ENCODE measurements at regions not wholly inside any gene's neighbourhood (a gene's known extent, or its start where the extent isn't known, plus 50 kb on each side); places are given as distances from the start of the nearest gene placed in this dataset.

DNA sequence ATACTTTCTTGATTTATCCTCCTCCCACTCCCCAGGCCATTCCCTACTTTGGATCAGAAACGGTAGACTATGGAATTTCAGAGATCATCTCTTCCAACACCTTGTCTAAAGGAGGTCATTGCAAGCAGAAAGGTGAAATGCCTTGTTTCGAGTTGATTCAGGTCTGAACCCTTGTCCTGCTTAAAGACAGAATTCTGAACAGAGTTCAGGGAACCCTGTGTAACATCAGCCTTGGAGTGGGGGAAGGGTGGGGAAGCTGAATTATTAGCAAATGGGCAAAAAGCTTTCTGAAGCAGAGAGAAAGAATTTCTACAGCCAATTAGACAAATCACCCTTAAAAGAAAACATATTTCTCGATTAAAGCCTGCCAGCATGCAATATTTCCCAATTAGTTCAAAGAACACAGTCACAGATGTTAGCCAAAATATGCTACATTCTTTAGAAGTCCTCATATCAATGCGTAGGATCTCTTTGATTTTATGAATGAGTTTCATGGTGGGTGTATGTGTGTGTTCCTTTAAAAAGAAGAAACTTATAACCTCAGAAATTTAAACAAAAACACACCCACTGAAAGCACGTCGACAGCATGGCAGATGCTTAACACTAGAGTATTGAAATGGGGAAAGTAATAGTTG, 353.1 kb downstream of the RND3 start:
- H3K27ac Mint-ChIP-seq = no peak overlapping the region

DNA sequence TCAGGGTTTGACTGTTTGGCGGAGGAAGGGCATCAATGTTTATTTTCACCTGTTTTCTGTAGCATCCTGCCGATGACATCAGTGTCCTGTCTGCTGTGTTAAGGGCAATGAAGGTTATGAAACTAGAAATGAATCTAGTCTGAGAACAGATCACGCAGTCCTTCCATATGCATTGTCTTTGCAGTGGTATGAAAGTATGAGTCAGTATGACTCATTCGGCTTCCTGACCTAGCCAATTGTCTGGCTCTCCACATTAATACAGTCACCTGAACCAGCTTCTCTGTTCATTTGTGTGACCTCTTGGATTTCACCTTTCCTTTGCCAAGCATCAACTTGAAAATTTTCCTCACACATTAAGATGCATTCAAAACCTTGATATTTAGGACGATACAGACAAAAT, 353.8 kb downstream of the RND3 start:
- DNase-seq (ENCODE audit: low spot score, unreplicated experiment) = no peak
- H3K36me3 Mint-ChIP-seq (ENCODE audit: insufficient read depth) = no peaks in the 10 kb centered on the region
- H3K4me3 Mint-ChIP-seq (ENCODE audit: low read depth) = no peak overlapping the region
- TF ChIP-seq, protein P1, sequence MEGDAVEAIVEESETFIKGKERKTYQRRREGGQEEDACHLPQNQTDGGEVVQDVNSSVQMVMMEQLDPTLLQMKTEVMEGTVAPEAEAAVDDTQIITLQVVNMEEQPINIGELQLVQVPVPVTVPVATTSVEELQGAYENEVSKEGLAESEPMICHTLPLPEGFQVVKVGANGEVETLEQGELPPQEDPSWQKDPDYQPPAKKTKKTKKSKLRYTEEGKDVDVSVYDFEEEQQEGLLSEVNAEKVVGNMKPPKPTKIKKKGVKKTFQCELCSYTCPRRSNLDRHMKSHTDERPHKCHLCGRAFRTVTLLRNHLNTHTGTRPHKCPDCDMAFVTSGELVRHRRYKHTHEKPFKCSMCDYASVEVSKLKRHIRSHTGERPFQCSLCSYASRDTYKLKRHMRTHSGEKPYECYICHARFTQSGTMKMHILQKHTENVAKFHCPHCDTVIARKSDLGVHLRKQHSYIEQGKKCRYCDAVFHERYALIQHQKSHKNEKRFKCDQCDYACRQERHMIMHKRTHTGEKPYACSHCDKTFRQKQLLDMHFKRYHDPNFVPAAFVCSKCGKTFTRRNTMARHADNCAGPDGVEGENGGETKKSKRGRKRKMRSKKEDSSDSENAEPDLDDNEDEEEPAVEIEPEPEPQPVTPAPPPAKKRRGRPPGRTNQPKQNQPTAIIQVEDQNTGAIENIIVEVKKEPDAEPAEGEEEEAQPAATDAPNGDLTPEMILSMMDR (IDR thresholded peaks at IDR 0.05; ENCODE audit: unreplicated experiment) = no peak
- peaks cover 7% of the 10 kb centered on the region for H3K27me3 Mint-ChIP-seq
- peaks cover 10% of the 10 kb centered on the region for H3K4me1 Mint-ChIP-seq (ENCODE audit: low read depth)
- H3K9me3 Mint-ChIP-seq (ENCODE audit: low read depth) = peaks cover 2% of the 10 kb centered on the region
- no peak overlapping the region for H3K27ac Mint-ChIP-seq

More for the DNA sequence above, 353.1 kb downstream of the RND3 start:
- H3K36me3 Mint-ChIP-seq (ENCODE audit: insufficient read depth) = no peaks in the 10 kb centered on the region
- no peak overlapping the region for H3K4me3 Mint-ChIP-seq (ENCODE audit: low read depth)
- H3K4me1 Mint-ChIP-seq (ENCODE audit: low read depth) = peaks cover 10% of the 10 kb centered on the region
- no peak for DNase-seq (ENCODE audit: low spot score, unreplicated experiment)
- H3K27me3 Mint-ChIP-seq = peaks cover 7% of the 10 kb centered on the region
- H3K9me3 Mint-ChIP-seq (ENCODE audit: low read depth) = no peaks in the 10 kb centered on the region
- TF ChIP-seq, protein P1 (IDR thresholded peaks at IDR 0.05; ENCODE audit: unreplicated experiment) = no peak

DNA sequence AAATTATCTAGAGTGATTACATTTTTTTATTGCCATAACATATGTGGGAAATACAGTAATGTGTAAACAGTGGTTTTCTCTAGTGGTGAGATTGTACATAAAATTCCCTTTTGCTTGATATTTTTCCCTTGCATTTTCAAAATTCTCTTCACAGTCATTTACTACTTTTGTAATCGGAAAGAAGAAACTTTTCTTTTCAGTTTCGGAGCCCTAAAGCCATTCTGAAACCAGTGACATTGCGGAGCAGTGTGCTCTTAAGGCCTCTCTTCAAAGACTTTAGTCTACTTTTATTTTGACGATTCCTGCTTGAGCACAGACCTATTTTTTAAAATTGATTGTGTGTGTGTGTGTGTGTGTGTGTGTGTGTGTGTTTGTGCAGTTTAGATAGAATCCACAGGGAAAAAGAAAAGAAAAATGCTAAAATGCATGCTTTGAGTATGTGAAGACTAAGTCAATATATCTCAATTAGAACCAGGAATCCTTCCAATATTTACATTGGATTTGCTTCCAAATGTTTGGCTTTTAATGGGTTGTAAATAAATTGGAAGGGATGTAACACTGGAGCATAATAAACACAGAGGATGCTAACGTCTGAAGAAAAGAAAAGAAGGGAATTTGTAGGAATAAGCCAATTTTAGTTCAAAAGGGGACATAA, 357.4 kb downstream of the RND3 start:
- H3K4me3 Mint-ChIP-seq (ENCODE audit: low read depth) = no peak overlapping the region
- DNase-seq (ENCODE audit: low spot score, unreplicated experiment) = no peak
- peaks cover 8% of the 10 kb centered on the region for H3K9me3 Mint-ChIP-seq (ENCODE audit: low read depth)
- H3K27me3 Mint-ChIP-seq = no peaks in the 10 kb centered on the region
- TF ChIP-seq, protein P1 (IDR thresholded peaks at IDR 0.05; ENCODE audit: unreplicated experiment) = no peak
- H3K36me3 Mint-ChIP-seq (ENCODE audit: insufficient read depth) = no peaks in the 10 kb centered on the region
- H3K27ac Mint-ChIP-seq = no peak overlapping the region
- peaks cover 26% of the 10 kb centered on the region for H3K4me1 Mint-ChIP-seq (ENCODE audit: low read depth)

DNA sequence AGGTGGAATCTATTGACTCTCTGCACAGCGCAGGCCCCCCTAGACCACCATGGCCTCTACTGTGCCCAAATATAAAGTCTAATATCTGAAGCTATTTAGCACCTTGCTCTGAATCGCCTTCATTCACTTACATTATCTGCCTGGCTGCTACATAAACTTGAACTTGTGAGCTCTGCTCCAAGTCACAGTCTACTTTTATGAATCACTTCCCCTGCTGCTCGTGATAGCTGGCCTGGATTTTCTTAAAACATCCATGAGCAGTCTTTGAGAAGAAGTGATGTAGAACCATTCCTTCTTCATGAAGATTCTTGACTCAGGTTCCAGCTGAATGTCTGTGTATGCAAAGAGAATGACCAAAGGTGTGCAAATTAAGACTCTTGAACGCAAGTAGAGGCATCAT, 359.5 kb downstream of the RND3 start:
- H3K27me3 Mint-ChIP-seq = peaks cover 3% of the 10 kb centered on the region
- no peaks in the 10 kb centered on the region for H3K36me3 Mint-ChIP-seq (ENCODE audit: insufficient read depth)
- H3K9me3 Mint-ChIP-seq (ENCODE audit: low read depth) = peaks cover 8% of the 10 kb centered on the region
- no peak overlapping the region for H3K4me3 Mint-ChIP-seq (ENCODE audit: low read depth)
- peaks cover 22% of the 10 kb centered on the region for H3K4me1 Mint-ChIP-seq (ENCODE audit: low read depth)
- H3K27ac Mint-ChIP-seq = no peak overlapping the region
- DNase-seq (ENCODE audit: low spot score, unreplicated experiment) = no peak
- TF ChIP-seq, protein P1 (IDR thresholded peaks at IDR 0.05; ENCODE audit: unreplicated experiment) = no peak

DNA sequence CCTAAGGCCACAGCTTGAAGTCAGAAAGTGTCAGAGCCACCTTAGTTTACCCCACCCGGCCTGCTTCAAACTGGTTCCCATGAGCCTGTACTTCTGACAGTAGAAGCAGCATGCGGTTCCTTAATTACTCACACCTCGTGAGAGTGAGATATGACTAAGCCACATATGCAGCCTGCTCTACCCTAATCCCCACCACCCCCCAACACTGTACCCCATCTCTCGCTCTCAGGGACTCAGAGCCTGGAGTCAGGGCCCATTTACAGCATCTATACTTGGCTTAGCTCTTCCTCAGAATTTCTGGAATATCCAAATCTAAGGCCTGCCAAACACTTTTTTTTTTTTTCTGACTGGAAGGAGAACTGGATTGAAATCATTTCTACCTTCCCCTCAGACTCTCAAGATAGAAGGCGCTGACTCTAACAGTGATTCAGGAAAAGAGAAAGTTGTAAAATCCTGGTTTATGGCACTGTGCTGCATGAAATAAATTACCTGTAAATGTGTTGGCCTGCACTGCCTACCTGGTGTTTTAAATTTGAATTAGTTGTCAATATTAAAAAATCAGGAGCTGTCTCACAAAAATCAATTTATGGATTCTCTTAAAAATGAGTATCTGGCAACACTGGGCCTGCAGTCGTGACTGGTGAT, 360.0 kb downstream of the RND3 start:
- H3K4me1 Mint-ChIP-seq (ENCODE audit: low read depth) = peaks cover 25% of the 10 kb centered on the region
- peaks cover 3% of the 10 kb centered on the region for H3K27me3 Mint-ChIP-seq
- H3K4me3 Mint-ChIP-seq (ENCODE audit: low read depth) = no peak overlapping the region
- no peaks in the 10 kb centered on the region for H3K36me3 Mint-ChIP-seq (ENCODE audit: insufficient read depth)
- peaks cover 8% of the 10 kb centered on the region for H3K9me3 Mint-ChIP-seq (ENCODE audit: low read depth)
- DNase-seq (ENCODE audit: low spot score, unreplicated experiment) = no peak
- H3K27ac Mint-ChIP-seq = no peak overlapping the region
- TF ChIP-seq, protein P1 (IDR thresholded peaks at IDR 0.05; ENCODE audit: unreplicated experiment) = no peak
